ENCODE measurements at regions not wholly inside any gene's neighbourhood (a gene's known extent, or its start where the extent isn't known, plus 50 kb on each side); places are given as distances from the start of the nearest gene placed in this dataset.
"Not testable (repeated sequence)": the region's sequence is repeated elsewhere in the genome, so short reads cannot be mapped to it uniquely, and the experiment has no call there.

GRCh38 chr5:133857595-133858313 lies 110.7 kb downstream of the C5orf15 start:
- H3K79me2 ChIP-seq (ENCODE audit: control insufficient read depth, insufficient read depth, low read length, unreplicated experiment); H3K4me1 ChIP-seq (ENCODE audit: control insufficient read depth, insufficient read depth, low read length, unreplicated experiment); H3K36me3 ChIP-seq (ENCODE audit: insufficient read depth, low read length); H2AFZ ChIP-seq (ENCODE audit: low read length, unreplicated experiment); H3K4me3 ChIP-seq (ENCODE audit: low read depth, low read length); H3K27ac ChIP-seq (ENCODE audit: low read depth, low read length): not testable (repeated sequence)
- peaks cover 34% of the 10 kb centered on the region for H3K27me3 ChIP-seq (ENCODE audit: insufficient read depth, low read length)

DNA sequence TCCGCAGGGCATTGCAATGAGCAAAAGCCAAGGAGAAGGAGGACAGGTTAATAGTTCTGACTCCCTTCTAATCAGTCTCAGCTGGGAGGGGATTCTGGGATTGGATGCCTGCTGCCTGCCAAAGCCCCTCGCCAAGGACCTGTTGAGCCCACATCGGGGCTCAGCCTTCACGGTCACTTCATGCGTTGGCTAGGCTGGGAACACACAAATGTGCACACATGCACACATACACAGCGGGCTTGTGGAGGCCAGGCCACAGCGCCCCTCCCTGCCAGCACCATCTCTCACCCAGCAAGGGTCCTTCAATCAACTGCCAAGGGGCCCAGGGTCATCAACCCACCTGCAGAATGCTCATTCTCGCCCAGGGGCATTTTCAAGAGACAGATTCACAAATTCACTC lies 113.9 kb downstream of the C5orf15 start:
- no peaks in the 10 kb centered on the region for H3K36me3 ChIP-seq (ENCODE audit: insufficient read depth, low read length)
- no peak overlapping the region for H3K27ac ChIP-seq (ENCODE audit: low read depth, low read length)
- H3K4me1 ChIP-seq (ENCODE audit: control insufficient read depth, insufficient read depth, low read length, unreplicated experiment), result no peaks in the 10 kb centered on the region
- H2AFZ ChIP-seq (ENCODE audit: low read length, unreplicated experiment), result no peak overlapping the region
- H3K27me3 ChIP-seq (ENCODE audit: insufficient read depth, low read length), result peaks cover 58% of the 10 kb centered on the region
- no peaks in the 10 kb centered on the region for H3K79me2 ChIP-seq (ENCODE audit: control insufficient read depth, insufficient read depth, low read length, unreplicated experiment)
- no peak overlapping the region for H3K4me3 ChIP-seq (ENCODE audit: low read depth, low read length)

GRCh38 chr5:133853646-133854365 lies 114.6 kb downstream of the C5orf15 start:
- Histone ChIP-seq H3K27me3 (ENCODE audit: insufficient read depth, low read length) (peaks cover 66% of the 10 kb centered on the region), H3K4me1 (ENCODE audit: control insufficient read depth, insufficient read depth, low read length, unreplicated experiment) (no peaks in the 10 kb centered on the region), H3K79me2 (ENCODE audit: control insufficient read depth, insufficient read depth, low read length, unreplicated experiment) (no peaks in the 10 kb centered on the region), H3K27ac (ENCODE audit: low read depth, low read length) (no peak overlapping the region), H3K4me3 (ENCODE audit: low read depth, low read length) (no peak overlapping the region), H2AFZ (ENCODE audit: low read length, unreplicated experiment) (no peak overlapping the region), H3K36me3 (ENCODE audit: insufficient read depth, low read length) (no peaks in the 10 kb centered on the region)

GRCh38 chr5:133851521-133851920 lies 116.9 kb downstream of the C5orf15 start:
- H2AFZ ChIP-seq (ENCODE audit: low read length, unreplicated experiment), result no peak overlapping the region
- H3K4me3 ChIP-seq (ENCODE audit: low read depth, low read length), result no peak overlapping the region
- H3K27ac ChIP-seq (ENCODE audit: low read depth, low read length), result no peak overlapping the region
- no peaks in the 10 kb centered on the region for H3K79me2 ChIP-seq (ENCODE audit: control insufficient read depth, insufficient read depth, low read length, unreplicated experiment)
- H3K4me1 ChIP-seq (ENCODE audit: control insufficient read depth, insufficient read depth, low read length, unreplicated experiment), result no peaks in the 10 kb centered on the region
- H3K36me3 ChIP-seq (ENCODE audit: insufficient read depth, low read length), result no peaks in the 10 kb centered on the region
- peaks cover 68% of the 10 kb centered on the region for H3K27me3 ChIP-seq (ENCODE audit: insufficient read depth, low read length)

GRCh38 chr5:133850811-133851210 lies 117.6 kb downstream of the C5orf15 start:
- Histone ChIP-seq H3K27ac (ENCODE audit: low read depth, low read length) (no peak overlapping the region), H3K4me3 (ENCODE audit: low read depth, low read length) (no peak overlapping the region), H3K27me3 (ENCODE audit: insufficient read depth, low read length) (peaks cover 63% of the 10 kb centered on the region), H3K4me1 (ENCODE audit: control insufficient read depth, insufficient read depth, low read length, unreplicated experiment) (no peaks in the 10 kb centered on the region), H3K36me3 (ENCODE audit: insufficient read depth, low read length) (no peaks in the 10 kb centered on the region), H3K79me2 (ENCODE audit: control insufficient read depth, insufficient read depth, low read length, unreplicated experiment) (no peaks in the 10 kb centered on the region), H2AFZ (ENCODE audit: low read length, unreplicated experiment) (no peak overlapping the region)

DNA sequence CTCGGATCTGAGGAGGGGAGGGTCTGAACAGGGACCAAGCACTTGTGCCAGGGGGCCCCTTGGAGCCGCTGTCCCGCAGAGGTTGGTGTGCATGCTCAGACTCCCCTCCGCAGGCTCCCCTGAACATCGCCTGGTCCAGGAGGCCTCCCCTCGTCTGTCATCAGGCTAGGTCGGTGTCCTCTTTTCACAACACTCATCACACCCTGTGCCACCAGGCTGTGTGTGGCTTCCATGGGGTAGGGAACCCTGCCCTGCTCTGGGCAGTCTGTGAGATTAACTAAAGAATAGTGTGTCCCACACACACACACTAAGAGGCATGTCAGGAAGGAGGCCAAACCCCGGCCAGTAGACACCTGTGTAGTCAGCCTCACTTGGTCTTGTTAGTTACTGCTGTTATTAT lies 119.3 kb downstream of the C5orf15 start:
- no peaks in the 10 kb centered on the region for H3K79me2 ChIP-seq (ENCODE audit: control insufficient read depth, insufficient read depth, low read length, unreplicated experiment)
- H3K4me3 ChIP-seq (ENCODE audit: low read depth, low read length), result no peak overlapping the region
- no peak overlapping the region for H3K27ac ChIP-seq (ENCODE audit: low read depth, low read length)
- H3K4me1 ChIP-seq (ENCODE audit: control insufficient read depth, insufficient read depth, low read length, unreplicated experiment), result no peaks in the 10 kb centered on the region
- no peak overlapping the region for H2AFZ ChIP-seq (ENCODE audit: low read length, unreplicated experiment)
- H3K36me3 ChIP-seq (ENCODE audit: insufficient read depth, low read length), result no peaks in the 10 kb centered on the region
- H3K27me3 ChIP-seq (ENCODE audit: insufficient read depth, low read length), result peaks cover 47% of the 10 kb centered on the region

DNA sequence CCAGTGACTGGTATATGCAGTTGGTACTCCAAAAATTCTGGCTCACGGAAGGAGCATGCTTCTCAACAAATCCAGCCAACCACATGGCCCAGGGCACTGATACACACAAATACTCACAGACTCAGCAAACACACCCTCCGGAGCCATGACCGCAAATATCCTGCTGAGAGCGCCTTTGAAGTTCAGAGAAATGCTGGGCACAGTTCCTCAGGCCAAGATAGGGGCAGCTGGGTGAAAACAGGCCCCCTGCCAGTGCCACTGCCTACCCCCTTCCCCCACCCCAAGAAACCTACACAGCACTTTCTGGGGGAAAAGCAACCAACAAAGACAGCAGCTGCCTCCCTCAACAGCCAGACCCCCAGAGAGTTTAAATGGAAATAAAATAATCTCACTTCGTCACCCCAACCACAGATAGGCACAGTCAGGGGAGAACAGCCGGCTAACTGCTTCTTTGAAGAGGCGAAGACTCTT lies 120.0 kb downstream of the C5orf15 start:
- Histone ChIP-seq H3K27me3 (ENCODE audit: insufficient read depth, low read length) (peaks cover 40% of the 10 kb centered on the region), H3K4me1 (ENCODE audit: control insufficient read depth, insufficient read depth, low read length, unreplicated experiment) (no peaks in the 10 kb centered on the region), H3K36me3 (ENCODE audit: insufficient read depth, low read length) (no peaks in the 10 kb centered on the region), H3K4me3 (ENCODE audit: low read depth, low read length) (no peak overlapping the region), H2AFZ (ENCODE audit: low read length, unreplicated experiment) (no peak overlapping the region), H3K79me2 (ENCODE audit: control insufficient read depth, insufficient read depth, low read length, unreplicated experiment) (no peaks in the 10 kb centered on the region), H3K27ac (ENCODE audit: low read depth, low read length) (no peak overlapping the region)

DNA sequence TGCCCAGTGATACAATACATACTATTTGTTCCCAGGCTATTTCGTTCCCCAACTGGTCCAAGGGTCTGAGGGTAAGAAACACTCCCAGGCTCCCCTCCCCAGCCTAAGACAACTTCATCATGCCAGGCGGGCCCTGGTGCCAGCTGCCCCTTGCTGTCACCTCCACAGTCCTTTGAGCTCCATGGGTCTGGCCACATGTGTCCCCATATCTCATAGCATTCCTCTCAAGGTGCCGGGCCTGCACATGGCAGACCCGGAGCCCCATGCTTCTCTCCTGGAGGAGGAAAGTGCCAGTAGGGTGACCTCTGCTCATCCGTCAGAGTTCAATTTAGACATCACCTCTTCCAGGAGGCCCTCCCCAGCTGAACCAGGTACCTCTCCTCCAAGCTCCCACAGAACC lies 120.5 kb downstream of the C5orf15 start:
- peaks cover 40% of the 10 kb centered on the region for H3K27me3 ChIP-seq (ENCODE audit: insufficient read depth, low read length)
- H3K4me1 ChIP-seq (ENCODE audit: control insufficient read depth, insufficient read depth, low read length, unreplicated experiment), result no peaks in the 10 kb centered on the region
- H2AFZ ChIP-seq (ENCODE audit: low read length, unreplicated experiment), result no peak overlapping the region
- no peak overlapping the region for H3K27ac ChIP-seq (ENCODE audit: low read depth, low read length)
- H3K4me3 ChIP-seq (ENCODE audit: low read depth, low read length), result no peak overlapping the region
- no peaks in the 10 kb centered on the region for H3K36me3 ChIP-seq (ENCODE audit: insufficient read depth, low read length)
- H3K79me2 ChIP-seq (ENCODE audit: control insufficient read depth, insufficient read depth, low read length, unreplicated experiment), result no peaks in the 10 kb centered on the region

DNA sequence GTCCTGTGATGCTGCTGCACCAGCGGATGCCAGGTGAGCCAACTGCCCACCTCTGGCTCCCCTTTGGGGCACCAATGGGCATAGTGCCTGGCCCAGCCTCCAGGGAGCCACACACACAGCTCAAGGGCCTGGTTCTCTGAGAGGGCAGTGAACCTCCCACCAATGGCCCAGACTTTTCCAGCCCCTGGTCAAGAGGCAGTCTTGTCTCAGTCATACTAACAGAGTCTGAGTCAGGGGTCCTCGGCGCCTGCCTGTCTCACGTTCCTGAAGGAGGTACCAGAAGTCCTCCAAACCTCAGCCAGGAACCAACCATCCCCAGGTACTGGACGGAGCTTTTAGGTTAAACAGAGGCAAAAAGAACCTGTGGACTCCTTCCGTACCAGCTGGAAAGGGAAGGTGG lies 121.1 kb downstream of the C5orf15 start:
- Histone ChIP-seq H3K27me3 (ENCODE audit: insufficient read depth, low read length) (peaks cover 39% of the 10 kb centered on the region), H3K79me2 (ENCODE audit: control insufficient read depth, insufficient read depth, low read length, unreplicated experiment) (no peaks in the 10 kb centered on the region), H2AFZ (ENCODE audit: low read length, unreplicated experiment) (no peak overlapping the region), H3K27ac (ENCODE audit: low read depth, low read length) (no peak overlapping the region), H3K36me3 (ENCODE audit: insufficient read depth, low read length) (no peaks in the 10 kb centered on the region), H3K4me3 (ENCODE audit: low read depth, low read length) (no peak overlapping the region), H3K4me1 (ENCODE audit: control insufficient read depth, insufficient read depth, low read length, unreplicated experiment) (no peaks in the 10 kb centered on the region)

GRCh38 chr5:133846478-133847226 lies 121.8 kb downstream of the C5orf15 start:
- no peak overlapping the region for H3K27ac ChIP-seq (ENCODE audit: low read depth, low read length)
- no peaks in the 10 kb centered on the region for H3K36me3 ChIP-seq (ENCODE audit: insufficient read depth, low read length)
- H3K79me2 ChIP-seq (ENCODE audit: control insufficient read depth, insufficient read depth, low read length, unreplicated experiment), result no peaks in the 10 kb centered on the region
- H3K4me1 ChIP-seq (ENCODE audit: control insufficient read depth, insufficient read depth, low read length, unreplicated experiment), result no peaks in the 10 kb centered on the region
- H3K4me3 ChIP-seq (ENCODE audit: low read depth, low read length), result no peak overlapping the region
- no peak overlapping the region for H2AFZ ChIP-seq (ENCODE audit: low read length, unreplicated experiment)
- H3K27me3 ChIP-seq (ENCODE audit: insufficient read depth, low read length), result peaks cover 42% of the 10 kb centered on the region

Measured in ACC112 (cell line).